H54 (cell line): ENCODE measurements at regions not wholly inside any gene's neighbourhood (a gene's known extent, or its start where the extent isn't known, plus 50 kb on each side); places are given as distances from the start of the nearest gene placed in this dataset.

ENCODE experiments used
- DNase-seq: peaks from one replicate; pipeline ENCODE4 v3.0.0; 2011; ENCODE audit warnings: low spot score, mixed read lengths; ENCODE audit not compliant: insufficient read length
- FAIRE-seq: peaks from 3 replicates; lab custom pipeline; 2011; peaks lifted over from hg19 to GRCh38; lab: Jason Lieb, UNC
- POLR2A ChIP-seq: IDR thresholded peaks from 2 replicates; pipeline ENCODE4 v1.6.1; 2011; ENCODE audit warnings: low read depth, mild to moderate bottlenecking, low read length

DNA sequence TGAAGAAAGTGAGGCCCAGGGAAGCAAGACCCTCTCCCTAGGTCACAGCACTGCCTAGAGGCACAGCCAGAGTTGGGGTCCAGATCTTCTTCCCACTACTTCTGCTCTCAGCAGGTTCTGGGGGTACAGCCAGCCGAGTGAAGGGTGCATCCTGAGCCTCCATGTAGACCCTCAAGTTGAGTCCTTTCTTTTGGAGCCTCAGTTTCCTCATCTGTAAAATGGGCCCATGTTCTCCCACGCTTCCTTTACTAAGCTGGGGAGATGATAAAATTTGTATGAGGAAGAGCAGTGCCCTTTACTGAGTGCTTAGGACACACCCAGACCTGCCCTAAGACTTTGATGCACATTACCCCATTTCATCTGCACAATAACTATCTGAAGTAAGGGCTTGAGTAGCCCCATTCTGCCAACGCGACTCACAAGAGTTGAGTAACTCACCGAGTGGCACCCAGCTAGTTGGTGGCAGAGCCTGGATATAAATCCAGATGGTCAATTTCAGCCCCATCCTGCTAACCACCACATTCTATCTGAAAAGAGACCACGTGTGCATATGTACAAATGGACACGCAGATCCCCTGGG lies 64.3 kb upstream of the GGTA1 start:
- FAIRE-seq, result no peak
- DNase-seq, result no peak
- TF ChIP-seq POLR2A, result no peak

DNA sequence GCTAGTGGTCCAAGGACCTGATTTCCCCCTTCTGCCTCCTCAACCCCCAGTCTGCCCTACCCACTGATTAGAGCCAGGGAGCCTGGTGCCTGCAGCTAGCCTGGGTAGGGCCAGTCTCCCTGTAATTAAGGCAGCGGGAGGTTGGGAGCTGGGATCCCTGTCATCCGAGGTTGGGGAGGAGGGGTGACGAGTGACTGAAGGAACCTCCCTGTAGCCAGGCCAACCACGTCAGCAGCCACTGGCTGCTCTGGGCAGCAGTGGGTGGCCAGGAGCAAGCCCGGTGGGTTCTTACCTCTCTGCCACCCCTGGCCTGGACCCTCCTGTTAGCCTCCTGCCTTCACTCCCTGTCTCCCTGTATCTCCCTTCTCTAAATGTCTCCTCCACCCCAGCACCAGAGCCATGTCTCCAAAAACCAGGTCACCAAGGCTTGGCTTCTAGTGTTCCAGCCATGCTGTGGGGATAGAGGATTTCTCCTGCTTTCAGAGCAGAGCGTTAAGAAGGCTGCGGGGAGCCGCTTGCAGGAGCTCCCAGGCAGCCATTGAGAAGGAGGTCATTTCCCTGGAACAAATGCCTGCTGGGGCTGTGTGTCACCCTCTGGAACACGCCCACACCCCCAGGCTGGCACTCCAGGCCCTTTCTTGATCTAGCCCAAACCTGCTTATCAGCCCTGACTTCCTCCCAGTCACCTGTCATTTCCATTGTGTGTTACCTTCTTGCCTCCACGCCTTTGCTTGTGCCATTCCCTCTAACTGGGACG lies 65.0 kb upstream of the GGTA1 start:
- no peak for TF ChIP-seq POLR2A
- FAIRE-seq, result no peak
- no peak for DNase-seq

DNA sequence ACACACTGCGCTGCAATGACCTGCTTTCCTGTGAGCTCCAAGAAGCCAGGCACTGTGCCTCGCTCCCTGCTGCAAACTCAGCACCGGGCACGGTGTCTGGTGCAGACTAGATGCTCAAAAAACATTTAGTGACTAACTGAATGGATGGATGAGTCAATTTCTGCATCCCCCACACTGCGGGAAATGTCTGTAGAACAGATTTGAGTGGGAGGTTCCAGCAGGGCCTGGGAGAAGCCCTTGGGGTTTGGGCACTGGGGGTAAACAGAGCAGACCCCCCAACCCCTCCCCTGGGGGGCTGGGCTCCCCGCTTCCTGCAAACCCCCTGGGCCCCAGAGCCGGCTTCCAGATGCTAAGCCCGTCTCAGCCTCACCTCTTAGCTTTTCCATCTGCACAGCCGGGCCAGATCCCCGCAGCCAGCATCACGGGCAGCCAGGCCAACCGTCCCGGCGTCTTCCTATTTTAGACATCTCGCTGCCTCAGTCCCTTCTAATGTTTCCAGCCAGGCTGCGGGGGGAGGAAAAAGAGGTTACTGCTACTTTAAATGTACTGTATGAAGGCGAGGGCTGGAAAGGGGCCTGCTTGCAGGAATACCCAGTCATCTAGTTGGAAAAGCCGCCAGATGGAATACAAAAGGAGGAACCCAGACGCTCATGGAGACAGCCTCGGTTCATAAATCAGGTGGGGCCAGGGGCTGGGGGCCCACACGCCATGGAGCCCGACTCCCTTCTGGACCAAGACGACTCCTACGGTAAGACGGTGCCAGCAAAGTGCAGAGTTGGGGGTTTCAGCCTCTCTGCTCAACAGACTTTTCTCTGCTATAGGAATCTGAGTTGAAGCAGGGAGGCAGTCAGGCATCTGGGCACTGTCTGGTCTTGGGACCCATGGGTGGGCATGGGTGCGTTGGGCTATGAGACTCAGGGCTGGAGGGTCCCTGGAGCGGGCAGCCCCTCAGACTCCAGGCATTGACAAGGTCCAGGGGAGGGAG lies 67.1 kb upstream of the GGTA1 start:
- TF ChIP-seq POLR2A, result no peak
- DNase-seq, result peak; percentile 93
- FAIRE-seq, result peak; percentile 84

DNA sequence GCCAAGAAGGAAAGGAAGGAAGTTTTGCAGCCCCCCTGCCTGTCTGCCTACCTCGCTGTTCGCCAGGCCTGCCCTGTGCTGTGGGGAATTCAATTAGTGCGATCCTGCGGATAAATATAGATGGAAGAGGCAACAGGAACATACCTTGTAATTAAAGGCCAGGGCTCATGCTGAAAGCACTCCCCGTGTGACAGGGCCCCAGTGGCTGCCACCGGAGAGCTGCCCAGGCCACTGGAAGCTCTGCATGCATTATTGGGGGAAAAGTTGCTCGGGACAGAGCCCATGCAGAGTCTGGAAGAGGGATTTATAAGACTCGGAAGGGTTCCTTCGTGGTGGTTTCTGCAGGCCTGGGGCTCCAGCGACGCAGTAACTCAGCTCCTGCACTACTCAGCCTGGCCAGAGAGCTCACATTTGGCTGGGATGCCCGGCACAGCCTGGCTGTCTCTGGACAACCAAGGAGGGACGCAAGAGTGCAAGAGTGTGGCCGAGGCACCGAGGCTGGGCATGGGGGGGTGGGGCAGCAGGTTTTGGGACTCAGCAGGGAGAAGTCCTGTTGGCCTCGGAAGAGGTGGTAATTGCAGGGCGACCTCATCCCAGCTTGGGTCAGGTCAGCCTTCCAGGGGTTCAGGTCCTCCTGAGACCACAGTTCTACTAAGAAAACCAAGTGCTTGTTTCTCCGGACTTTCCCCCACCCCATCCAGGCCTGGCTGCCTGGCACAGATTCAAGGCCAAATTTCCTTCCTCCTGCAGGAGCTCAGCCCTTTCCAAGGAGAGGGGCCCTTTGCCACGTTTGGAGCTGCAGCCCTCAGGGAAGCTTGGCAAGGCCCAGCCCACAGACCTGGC lies 68.1 kb upstream of the GGTA1 start:
- DNase-seq (no peak), FAIRE-seq (no peak)
- no peak for TF ChIP-seq POLR2A

DNA sequence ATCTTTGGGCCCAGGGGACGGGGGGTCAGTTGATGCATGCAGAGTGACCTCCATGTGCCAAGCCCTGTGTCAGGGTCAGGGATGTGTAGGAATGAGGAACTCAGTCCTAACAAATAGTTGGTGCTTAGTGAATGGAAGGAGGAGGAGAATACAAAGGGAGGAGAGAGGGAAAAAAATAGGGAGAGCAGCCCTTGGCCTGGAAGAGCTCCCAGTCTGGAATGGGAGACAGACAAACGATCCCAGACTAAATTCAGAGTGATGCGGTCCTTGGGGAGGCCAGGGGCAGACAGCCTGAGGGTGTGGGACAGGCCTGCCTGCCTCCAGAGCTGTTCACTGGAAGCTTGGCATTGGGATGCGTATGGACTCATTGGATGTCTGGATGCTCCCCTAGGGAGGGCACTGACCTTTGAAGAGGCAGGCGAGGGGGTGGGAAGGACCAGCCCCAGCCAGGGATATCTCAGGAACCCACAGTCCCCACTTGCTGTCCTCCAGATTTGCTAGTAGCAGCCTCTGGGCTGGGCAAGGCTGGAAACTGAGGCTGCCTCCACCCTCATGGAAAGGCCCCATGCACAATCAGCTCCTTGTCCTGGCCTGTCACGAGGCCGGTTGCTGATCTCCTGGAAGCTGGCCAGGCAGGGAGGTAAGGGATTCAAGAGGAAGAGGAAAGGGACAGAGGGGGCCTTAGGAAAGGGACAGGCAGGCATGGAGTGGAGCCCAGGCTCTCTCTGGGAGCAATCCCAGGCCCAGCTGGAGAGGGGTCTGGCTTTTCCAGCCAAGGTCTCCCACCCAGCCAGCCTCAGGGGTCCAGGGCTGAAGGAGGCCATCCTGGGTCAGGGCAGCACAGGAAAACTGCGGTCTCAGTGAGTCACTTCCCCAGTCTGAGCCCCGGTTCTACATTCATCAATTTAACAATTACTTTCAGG lies 69.0 kb upstream of the GGTA1 start:
- DNase-seq (peak; percentile 83), FAIRE-seq (no peak)
- no peak for TF ChIP-seq POLR2A

DNA sequence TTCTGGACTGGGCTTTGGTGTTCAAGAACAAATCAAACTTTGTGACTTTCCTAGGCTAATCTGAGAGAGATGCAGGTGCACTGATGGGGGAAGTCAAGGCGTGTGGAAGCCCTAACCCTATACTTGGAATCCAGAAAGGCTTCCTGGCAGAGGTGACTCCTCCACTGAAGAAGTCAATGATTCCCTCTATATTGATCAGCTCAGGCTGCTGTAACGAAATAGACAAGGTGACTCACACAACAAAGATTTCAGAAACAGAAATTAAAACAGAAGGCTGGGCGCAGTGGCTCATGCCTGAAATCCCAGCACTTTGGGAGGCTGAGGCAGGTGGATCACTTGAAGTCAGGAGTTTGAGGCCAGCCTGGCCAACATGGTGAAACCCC lies 69.6 kb upstream of the GGTA1 start:
- no peak for FAIRE-seq
- TF ChIP-seq POLR2A, result no peak
- DNase-seq, result no peak

DNA sequence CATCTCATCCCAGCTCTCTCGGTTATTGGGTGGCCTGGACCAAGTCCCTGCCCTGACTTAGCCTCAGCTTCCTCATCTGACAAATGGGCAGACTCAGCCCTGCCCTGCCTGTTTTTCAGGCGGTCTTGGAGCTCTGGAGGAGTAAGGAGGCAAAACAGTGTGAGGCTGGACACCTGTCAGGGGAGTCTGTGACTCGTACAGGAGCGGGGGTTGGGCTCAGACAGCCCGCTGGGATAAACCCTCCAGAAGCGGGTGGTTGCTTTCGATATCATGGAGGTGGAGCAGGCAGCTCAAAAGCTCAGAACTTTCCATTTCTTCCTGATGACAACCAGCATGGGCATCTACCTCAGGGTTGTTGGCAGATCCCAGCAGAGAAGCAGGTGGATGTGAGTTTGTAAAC lies 72.9 kb upstream of the GGTA1 start:
- no peak for DNase-seq
- no peak for FAIRE-seq
- TF ChIP-seq POLR2A, result no peak

DNA sequence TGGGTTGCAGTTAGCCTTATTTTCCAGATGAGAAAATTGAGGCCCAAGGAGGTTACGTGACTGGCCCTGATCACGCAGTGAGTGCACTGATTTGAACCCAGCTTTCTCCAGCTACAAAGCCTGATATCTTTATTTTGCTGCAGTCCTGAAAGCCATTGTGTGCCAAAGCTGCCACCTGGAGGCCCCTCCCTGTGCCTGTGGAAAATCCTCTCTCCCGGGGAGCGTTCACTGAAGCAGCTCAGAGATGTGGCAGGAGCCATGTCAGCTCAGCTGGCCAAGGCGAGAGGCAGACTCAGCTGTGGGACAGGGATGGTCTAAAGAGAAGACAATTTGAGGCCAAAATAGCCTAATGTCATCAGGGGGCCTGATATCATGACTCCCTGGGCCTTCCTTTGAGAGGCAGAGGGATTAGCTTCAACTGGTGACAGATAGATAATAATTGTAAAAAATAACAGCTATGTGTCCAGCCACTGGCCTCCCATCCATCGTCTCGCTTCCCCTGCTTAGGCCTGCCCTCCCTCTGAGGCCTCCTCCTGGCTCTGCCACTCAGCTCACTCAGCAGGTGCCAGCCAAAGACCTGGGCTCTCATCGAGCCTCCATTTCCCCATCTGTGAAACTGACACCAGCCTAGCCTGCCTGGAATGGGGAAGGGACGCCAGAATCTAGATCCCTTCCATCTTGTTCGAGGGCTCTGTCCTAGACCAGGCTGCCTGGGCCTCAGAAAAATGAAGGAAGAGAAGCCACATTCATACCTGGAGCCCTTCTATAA lies 74.3 kb upstream of the GGTA1 start:
- FAIRE-seq, result no peak
- no peak for DNase-seq
- no peak for TF ChIP-seq POLR2A

DNA sequence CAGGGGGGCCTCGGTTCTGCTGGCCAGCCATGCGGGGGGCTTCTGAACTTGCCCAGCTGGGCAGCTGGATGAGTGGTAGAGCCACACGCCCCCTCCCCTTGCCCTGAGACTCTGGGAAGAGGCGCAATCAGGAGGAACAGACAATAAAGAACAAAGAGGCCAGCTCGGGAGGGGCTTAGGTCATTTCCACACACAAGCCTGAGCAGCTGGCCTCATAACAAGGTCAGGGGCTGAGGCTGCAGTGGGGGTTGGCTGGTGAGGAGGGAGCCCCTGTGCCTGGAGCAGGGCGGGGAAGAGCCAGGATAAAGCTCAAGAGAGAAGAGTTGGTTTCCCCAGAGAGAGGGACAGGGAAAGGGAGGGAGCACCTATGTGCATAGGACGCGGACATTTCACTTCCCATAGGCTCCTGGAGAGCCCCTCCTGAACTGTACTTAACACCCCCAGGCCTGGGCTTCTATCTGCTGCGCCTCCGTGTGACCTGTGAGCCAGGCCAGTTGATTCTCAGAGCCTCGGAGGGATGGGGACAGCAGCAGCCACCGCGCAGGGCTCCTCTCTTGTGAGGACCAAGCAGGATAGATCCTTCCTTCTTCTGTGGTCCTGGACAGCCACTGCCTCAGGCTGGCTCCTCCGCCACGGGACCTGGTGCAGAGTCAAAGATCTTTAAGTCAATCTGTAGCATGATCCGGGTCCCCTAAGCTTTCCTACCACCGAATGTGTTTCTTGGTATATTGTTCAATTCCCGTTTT lies 75.3 kb upstream of the GGTA1 start:
- DNase-seq, result no peak
- TF ChIP-seq POLR2A, result no peak
- FAIRE-seq, result no peak

DNA sequence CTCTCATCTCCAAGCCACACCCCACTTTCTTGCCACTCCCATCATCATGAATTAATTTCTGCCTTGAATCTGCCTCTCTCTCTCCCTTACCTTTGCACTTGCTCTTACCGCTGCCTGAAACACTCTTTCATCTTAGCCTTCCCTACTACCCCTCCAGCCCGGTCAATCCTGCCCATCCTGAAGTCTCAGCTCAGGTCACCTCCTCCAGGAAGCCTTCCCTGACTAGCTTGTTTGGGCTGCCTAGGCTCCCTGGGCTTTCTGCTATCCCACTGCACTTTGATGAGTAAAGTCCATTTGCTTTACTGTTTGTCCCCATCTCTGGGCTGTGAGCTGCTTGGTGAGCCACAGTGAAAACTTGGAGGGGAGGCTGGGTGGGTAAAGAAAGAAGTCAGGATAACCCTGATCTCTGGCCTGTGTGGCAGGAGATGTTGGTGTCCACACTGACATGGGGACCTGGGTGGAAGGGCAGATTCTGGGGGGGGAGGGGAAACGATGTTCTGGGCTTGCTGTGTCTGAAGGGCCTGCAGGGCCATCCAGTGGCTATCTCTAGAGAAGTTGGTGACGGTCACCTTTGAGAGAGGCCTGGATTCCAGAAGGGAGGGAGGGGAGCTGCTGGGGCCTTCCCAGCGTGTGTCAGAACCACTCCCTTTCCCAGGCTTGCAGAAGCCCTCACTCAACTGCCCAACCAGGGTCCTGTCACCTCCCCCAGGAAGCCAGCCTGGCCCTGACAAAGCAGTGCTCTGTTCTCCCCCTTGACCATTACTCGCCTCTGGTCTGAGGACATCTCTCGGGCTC lies 75.0 kb upstream of the DAB2IP start:
- DNase-seq (no peak), FAIRE-seq (no peak)
- no peak for TF ChIP-seq POLR2A
